ENCODE measurements at regions not wholly inside any gene's neighbourhood (a gene's known extent, or its start where the extent isn't known, plus 50 kb on each side); places are given as distances from the start of the nearest gene placed in this dataset.

DNA sequence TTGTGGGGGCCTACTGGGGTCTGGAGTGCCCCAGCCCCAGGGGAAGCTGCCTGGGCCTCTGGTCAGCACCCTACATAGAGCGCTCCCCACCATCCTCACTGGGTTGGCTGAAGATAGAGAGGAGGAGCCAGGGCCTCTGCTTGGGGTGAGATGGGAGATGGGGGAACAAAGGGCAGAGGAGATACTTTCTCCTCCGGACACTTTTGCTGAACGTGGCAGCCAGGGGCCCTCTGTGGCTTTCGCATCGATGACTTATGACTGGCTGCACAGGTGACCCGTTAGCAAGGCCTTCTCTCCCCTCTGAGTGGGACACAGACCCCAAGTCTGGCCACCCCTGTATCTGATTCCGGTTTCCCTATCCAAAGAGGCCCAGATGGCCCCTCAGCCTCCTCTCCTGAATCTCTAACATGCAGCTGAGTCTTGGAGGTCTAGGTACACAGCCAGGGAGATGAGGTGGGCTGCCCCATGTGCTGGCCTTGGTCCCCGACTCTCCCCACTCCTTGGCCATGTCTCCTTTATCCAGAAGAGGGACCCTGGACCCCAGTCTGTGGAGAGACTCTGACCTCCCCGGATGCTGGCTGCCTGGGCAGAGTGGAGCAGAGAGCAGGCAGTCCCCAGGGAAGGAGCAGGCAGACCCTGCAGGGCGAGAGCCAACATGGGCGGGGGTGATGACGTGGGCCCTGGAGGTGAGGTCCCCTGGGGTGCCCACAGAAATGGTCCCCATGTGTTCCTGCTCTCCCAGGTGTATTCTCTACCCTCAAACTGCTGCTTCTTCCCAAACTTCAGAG, 59.3 kb upstream of the NECTIN1 start:
- DNase-seq = no peak

DNA sequence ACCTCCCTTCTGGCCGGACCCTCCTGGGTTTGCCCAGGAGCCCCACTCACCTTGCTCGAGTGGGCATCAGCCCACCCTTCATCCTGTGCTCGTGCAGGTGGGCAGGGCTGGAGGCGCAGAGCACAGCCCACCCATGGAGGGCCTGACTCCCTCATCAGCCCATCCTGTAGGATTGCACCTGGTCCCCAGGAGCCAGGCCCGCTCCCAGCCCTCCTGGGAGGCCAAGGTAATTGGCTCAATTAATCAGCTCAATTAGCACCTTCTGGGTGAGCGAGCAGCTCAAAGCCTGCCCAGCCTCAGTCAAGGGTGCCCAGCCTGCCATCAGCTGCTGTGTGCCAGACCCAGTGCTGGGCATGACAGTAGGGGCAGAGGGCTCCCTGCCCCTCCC, 58.1 kb upstream of the NECTIN1 start:
- no peak for DNase-seq

GRCh38 chr11:119786431-119787073, 57.6 kb upstream of the NECTIN1 start:
- no peak for DNase-seq

DNA sequence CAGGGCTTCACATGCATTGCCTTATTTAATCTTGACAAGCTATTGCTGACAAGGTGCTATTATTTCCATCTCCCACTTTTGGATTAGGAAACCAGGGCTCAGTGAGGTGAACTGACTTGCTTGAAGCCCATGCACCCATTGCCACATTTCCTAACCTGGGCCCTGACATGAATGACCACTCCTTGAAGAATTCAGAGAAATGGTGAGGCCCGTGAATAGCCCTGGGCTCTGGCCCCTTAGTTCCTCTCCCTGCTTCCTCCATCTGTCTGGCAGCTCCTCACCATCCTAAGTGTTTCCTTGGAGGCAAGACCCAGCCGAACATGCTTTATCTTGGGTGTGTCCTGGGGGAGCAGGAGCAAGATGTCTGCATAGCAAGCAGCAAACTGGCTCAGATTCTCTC, 56.1 kb upstream of the NECTIN1 start:
- no peak for DNase-seq

DNA sequence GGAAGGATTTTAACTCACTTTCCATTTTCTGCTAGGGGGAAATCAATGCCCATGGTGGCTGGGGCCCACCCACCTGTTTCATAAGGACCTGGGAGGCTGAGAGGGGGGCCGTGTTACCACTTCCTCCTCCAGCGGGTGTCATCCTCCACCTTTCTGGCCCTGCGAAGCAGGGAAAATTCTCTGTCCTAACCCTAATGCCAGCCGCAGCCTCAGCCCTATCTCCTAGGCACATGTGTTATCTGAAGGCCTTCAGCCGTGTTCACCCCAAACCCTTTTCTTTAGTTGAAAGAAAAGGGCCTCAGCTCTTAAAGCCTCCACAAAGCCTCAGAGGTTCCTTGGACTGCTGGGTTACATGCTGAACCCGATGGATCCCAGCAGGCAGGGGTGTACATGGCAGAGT, 55.4 kb upstream of the NECTIN1 start:
- no peak for DNase-seq

DNA sequence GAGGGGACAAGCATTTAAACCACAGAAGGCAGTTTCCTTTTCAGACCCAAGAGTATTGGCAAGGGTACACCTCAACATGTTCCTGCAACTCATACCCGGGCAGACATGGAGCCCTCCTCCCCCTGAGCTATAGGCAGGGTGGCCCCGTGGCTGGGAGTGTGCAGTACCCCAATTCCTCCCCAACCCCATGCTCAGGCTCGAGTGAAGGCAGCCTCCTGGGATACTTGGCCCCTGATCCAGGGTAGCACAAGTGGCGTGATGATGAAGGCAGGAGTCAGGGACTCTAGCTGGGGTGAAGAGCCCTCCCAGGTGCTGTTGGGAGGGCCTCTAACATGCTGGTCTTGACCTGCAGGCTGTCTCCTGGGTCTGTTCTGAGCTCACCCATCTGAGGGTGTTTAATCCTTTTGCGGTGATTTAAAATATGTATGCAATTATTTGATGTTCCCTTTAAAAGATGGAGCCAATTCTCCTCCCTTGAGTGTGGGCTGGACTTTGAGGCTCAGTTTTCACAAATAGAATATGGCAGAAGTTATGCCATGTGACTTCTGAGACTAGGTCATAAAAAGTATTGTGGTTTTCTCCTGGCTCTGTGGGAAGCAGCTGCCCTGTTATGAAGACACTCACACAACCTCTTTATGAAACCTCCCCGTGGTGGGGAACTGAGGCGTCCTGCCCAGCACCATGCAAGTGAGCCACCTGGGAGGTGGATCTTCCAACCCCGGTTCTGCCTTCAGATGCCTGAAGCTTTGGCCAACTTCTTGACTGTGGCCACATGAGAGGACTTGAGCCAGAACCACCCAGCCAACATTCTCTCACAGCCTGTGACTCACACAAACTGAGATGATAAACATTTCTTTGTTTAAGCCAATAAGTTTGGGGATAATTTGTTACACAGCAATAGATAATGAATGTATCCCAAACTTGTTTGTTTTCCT, 54.7 kb upstream of the NECTIN1 start:
- DNase-seq = no peak

GRCh38 chr11:119782739-119783072, 53.7 kb upstream of the NECTIN1 start:
- no peak for DNase-seq

- DNase-seq = no peak
These were observed 53.2 kb upstream of the NECTIN1 start for GRCh38 chr11:119782006-119782738.

GRCh38 chr11:119780222-119780953, 51.4 kb upstream of the NECTIN1 start:
- DNase-seq = no peak

DNA sequence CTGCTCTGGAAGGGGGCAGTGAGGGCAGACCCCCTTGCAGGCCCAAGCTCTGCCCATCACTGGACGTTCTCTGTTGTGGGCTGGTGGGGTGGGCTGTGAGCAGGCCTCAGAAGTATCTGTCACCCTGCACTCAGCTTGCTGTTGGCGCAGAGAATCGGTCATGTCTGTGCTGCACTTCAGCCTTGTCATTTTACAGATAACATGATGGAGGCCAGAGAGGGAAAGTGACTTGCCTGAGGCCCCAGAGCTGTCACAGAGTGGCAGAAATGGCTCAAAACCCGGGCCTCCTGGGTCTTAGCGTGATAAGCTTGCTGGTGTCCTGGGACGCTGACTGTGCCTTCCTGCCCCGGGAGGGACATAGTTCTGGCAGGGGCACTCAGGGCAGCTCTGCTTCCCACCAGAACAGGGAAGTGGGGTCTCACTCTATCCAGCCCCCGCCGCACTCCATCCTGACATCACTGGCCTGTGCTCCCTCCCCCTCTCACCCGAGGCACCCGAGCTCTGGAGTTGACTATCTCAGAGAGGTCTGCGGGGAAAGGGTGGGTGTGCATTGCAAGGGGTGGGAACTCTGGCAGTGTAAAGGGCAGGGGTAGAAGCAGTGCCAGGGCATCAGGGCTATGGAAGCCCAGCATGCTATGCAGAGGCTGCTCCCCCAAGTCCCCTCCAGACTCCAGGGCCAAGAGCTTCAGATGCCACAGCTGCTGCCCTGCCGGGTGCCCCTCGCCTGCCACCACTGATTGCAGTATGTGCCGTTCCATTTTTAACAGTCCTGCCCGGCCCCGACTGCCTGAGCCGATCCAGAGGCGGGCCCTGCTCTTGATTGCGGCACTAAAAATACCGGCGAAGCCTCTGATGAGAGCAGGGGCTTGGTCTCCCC, 50.4 kb upstream of the NECTIN1 start:
- no peak for DNase-seq
